ENCODE measurements at regions not wholly inside any gene's neighbourhood (a gene's known extent, or its start where the extent isn't known, plus 50 kb on each side); places are given as distances from the start of the nearest gene placed in this dataset.

DNA sequence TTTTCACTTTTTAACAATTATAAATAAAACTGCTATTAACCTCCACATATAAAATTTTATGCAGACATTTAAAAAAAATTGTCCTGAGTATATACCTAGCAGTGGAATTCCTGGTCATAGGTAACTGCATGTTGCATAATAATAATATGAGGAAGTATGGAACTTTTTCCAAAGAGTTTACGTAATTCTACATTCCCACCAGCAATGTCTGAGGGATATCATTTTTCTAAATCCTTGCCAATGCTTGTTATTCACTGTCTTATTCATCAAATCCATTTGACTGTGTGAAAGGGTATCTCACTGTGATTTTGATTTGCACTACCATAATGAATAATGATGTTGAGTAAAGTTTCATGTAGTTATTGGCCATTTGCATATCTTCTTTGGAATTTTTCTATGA is 393.8 kb downstream of the LRFN5 start:
- WGBS, 2 donors = 46 to 91% methylated on average over 1 of the region's 1 CpG
- no peaks in the 10 kb centered on the region for H3K9me3 ChIP-seq (ENCODE audit: control insufficient read depth in 2 of 2, insufficient read depth in 1 of 2, low read depth in 1 of 2, low read length in 1 of 2)
- H3K4me1 ChIP-seq (ENCODE audit: control insufficient read depth in 2 of 2, insufficient read depth in 2 of 2, low read length in 1 of 2) = no peaks in the 10 kb centered on the region
- no peak overlapping the region for H3K27ac ChIP-seq (ENCODE audit: low read depth in 2 of 2, low read length in 1 of 2)
- no peaks in the 10 kb centered on the region for H3K27me3 ChIP-seq (ENCODE audit: control insufficient read depth in 1 of 2, insufficient read depth in 2 of 2, low read length in 2 of 2)
- no peaks in the 10 kb centered on the region for H3K36me3 ChIP-seq (ENCODE audit: control insufficient read depth in 2 of 2, insufficient read depth in 2 of 2, low read length in 1 of 2)
- no peak overlapping the region for H3K4me3 ChIP-seq (ENCODE audit: low read depth in 1 of 2, low read length in 2 of 2)

DNA sequence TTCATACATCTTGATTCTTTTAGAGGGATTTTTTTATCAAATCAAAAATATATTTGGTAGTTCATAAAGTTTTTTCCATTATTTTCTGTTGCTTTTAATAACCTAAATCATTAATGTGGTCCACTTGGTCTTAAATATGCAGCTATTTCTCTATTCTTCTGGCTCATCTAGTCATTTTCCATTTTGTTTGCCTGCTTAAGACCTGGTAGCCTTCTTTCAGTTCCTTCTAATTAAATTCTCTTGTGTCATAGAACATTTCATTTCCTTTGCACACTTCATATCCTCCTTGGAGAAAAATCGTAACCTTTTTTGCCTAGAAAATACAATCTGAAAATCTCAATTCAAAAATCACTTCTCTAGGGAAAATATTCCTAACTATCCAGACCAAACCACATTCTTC is 387.0 kb downstream of the LRFN5 start:
- WGBS, 2 donors = 77 to 78% methylated on average over 1 of the region's 1 CpG
- H3K27me3 ChIP-seq (ENCODE audit: control insufficient read depth in 1 of 2, insufficient read depth in 2 of 2, low read length in 2 of 2) = no peaks in the 10 kb centered on the region
- no peak overlapping the region for H3K27ac ChIP-seq (ENCODE audit: low read depth in 2 of 2, low read length in 1 of 2)
- no peaks in the 10 kb centered on the region for H3K4me1 ChIP-seq (ENCODE audit: control insufficient read depth in 2 of 2, insufficient read depth in 2 of 2, low read length in 1 of 2)
- no peaks in the 10 kb centered on the region for H3K36me3 ChIP-seq (ENCODE audit: control insufficient read depth in 2 of 2, insufficient read depth in 2 of 2, low read length in 1 of 2)
- H3K9me3 ChIP-seq (ENCODE audit: control insufficient read depth in 2 of 2, insufficient read depth in 1 of 2, low read depth in 1 of 2, low read length in 1 of 2) = no peaks in the 10 kb centered on the region
- H3K4me3 ChIP-seq (ENCODE audit: low read depth in 1 of 2, low read length in 2 of 2) = no peak overlapping the region

DNA sequence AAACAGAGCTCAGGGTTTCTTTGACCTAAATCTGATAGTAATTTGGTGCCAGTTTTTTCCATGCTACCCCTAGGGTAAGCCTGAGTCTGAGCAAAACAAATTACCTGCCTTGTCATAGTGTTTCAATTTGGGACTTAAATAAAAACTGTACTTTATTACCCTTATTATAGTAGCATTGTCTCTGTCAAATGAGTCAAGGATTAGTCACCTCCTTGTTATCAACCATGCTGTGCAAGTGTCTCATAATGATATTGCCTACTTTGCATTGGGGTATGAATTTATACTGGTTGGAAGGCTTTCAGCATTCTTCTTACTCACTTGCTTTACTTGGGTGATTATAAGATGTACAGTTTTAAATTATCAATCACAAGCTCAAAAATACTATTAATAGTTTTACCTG is 380.0 kb downstream of the LRFN5 start:
- no peaks in the 10 kb centered on the region for H3K27me3 ChIP-seq (ENCODE audit: control insufficient read depth in 1 of 2, insufficient read depth in 2 of 2, low read length in 2 of 2)
- no peak overlapping the region for H3K4me3 ChIP-seq (ENCODE audit: low read depth in 1 of 2, low read length in 2 of 2)
- H3K36me3 ChIP-seq (ENCODE audit: control insufficient read depth in 2 of 2, insufficient read depth in 2 of 2, low read length in 1 of 2) = no peaks in the 10 kb centered on the region
- H3K9me3 ChIP-seq (ENCODE audit: control insufficient read depth in 2 of 2, insufficient read depth in 1 of 2, low read depth in 1 of 2, low read length in 1 of 2) = no peaks in the 10 kb centered on the region
- H3K4me1 ChIP-seq (ENCODE audit: control insufficient read depth in 2 of 2, insufficient read depth in 2 of 2, low read length in 1 of 2) = no peaks in the 10 kb centered on the region
- no peak overlapping the region for H3K27ac ChIP-seq (ENCODE audit: low read depth in 2 of 2, low read length in 1 of 2)

DNA sequence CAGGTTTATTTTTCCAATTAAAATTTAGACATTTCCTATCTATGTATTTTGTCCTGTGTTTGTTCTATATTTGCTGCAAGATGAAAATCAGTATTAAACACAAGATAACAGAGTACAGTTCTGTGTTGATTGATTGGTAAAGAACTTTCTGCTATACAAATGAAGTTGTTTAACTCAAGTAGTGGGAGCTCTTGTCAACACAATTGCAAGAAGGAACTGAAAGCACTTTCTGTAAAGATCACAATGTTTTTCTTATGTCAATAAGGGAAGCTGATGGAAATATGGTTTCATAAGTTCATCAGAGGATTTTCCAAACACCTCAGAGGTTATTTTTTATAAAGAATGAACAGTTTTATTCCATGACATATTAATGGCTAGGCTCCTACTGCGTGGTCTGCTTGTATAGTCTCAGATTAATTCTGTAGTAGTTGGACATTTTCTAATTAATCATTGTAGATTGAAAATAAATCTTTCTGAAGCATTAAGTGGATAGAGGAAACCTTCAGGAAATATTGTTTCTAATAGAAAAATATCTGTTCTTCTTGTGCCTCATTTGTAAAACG is 379.5 kb downstream of the LRFN5 start:
- Histone ChIP-seq H3K4me1 (ENCODE audit: control insufficient read depth in 2 of 2, insufficient read depth in 2 of 2, low read length in 1 of 2) (no peaks in the 10 kb centered on the region), H3K4me3 (ENCODE audit: low read depth in 1 of 2, low read length in 2 of 2) (no peak overlapping the region), H3K27ac (ENCODE audit: low read depth in 2 of 2, low read length in 1 of 2) (no peak overlapping the region), H3K36me3 (ENCODE audit: control insufficient read depth in 2 of 2, insufficient read depth in 2 of 2, low read length in 1 of 2) (no peaks in the 10 kb centered on the region), H3K27me3 (ENCODE audit: control insufficient read depth in 1 of 2, insufficient read depth in 2 of 2, low read length in 2 of 2) (no peaks in the 10 kb centered on the region), H3K9me3 (ENCODE audit: control insufficient read depth in 2 of 2, insufficient read depth in 1 of 2, low read depth in 1 of 2, low read length in 1 of 2) (no peaks in the 10 kb centered on the region)
- WGBS, 2 donors = 19 to 34% methylated on average over 2 of the region's 2 CpGs

DNA sequence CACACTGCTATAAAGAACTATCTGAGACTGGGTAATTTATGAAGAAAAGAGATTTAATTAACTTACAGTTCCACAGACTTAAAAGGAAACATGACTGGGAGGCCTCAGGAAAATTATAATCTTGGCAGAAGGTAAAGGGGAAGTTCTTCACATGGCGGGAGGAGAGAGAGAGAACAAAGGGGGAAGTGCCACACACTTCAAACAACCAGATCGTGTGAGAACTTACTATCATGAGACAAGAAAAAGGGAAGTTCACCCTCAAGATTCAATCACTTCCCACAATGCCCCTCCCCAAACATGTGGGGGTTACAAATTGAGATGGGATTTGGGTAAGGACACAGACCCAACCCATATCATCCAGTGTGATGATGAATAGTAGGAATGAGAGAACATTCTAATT is 366.5 kb downstream of the LRFN5 start:
- Histone ChIP-seq H3K36me3 (ENCODE audit: control insufficient read depth in 2 of 2, insufficient read depth in 2 of 2, low read length in 1 of 2) (no peaks in the 10 kb centered on the region), H3K27me3 (ENCODE audit: control insufficient read depth in 1 of 2, insufficient read depth in 2 of 2, low read length in 2 of 2) (no peaks in the 10 kb centered on the region), H3K9me3 (ENCODE audit: control insufficient read depth in 2 of 2, insufficient read depth in 1 of 2, low read depth in 1 of 2, low read length in 1 of 2) (peaks cover 8 to 12% of the 10 kb centered on the region in 2 donors), H3K27ac (ENCODE audit: low read depth in 2 of 2, low read length in 1 of 2) (no peak overlapping the region), H3K4me1 (ENCODE audit: control insufficient read depth in 2 of 2, insufficient read depth in 2 of 2, low read length in 1 of 2) (no peaks in the 10 kb centered on the region), H3K4me3 (ENCODE audit: low read depth in 1 of 2, low read length in 2 of 2) (no peak overlapping the region)
- WGBS, 2 donors = 55 to 67% methylated on average over 2 of the region's 2 CpGs

DNA sequence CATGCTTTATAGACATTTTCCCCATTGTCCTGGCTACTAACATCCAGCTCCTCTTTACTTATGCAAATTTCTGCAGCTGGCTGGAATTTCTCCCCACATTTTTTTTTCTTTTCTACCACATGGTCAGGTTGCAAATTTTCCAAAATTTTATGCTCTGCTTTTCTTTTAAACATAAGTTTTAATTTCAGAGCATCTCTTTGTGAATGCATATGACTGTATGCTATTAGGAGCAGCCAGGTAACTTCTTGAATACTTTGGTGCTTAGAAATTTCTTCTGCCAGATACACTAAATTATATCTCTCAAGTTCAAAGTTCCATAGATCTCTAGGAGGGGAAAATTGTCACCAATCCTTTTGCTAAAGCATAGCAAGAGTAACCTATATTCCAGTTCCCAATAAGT is 365.9 kb downstream of the LRFN5 start:
- H3K4me1 ChIP-seq (ENCODE audit: control insufficient read depth in 2 of 2, insufficient read depth in 2 of 2, low read length in 1 of 2) = no peaks in the 10 kb centered on the region
- H3K9me3 ChIP-seq (ENCODE audit: control insufficient read depth in 2 of 2, insufficient read depth in 1 of 2, low read depth in 1 of 2, low read length in 1 of 2) = peaks cover 8 to 11% of the 10 kb centered on the region in 2 donors
- H3K27ac ChIP-seq (ENCODE audit: low read depth in 2 of 2, low read length in 1 of 2) = no peak overlapping the region
- H3K27me3 ChIP-seq (ENCODE audit: control insufficient read depth in 1 of 2, insufficient read depth in 2 of 2, low read length in 2 of 2) = no peaks in the 10 kb centered on the region
- no peaks in the 10 kb centered on the region for H3K36me3 ChIP-seq (ENCODE audit: control insufficient read depth in 2 of 2, insufficient read depth in 2 of 2, low read length in 1 of 2)
- no peak overlapping the region for H3K4me3 ChIP-seq (ENCODE audit: low read depth in 1 of 2, low read length in 2 of 2)

DNA sequence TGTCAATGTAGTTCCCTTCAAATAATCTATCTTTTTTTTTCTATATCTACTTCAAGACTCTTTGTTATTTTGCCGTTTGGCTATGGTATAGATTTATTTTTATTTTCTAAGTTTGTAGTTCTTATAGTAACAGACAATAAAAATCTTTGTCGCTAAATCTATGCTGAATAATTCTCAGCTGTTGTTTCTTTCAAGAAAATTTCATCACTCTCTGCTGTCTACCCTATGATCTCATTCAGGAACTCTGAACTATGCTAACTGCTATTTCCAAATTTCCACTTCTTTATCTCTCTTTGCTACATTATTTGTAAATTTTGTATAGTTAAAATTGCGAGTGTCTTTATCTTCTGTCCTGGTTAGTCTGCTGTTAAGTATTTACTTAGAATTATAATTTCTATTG is 353.6 kb downstream of the LRFN5 start:
- Histone ChIP-seq H3K4me3 (ENCODE audit: low read depth in 1 of 2, low read length in 2 of 2) (no peak overlapping the region), H3K9me3 (ENCODE audit: control insufficient read depth in 2 of 2, insufficient read depth in 1 of 2, low read depth in 1 of 2, low read length in 1 of 2) (no peaks in the 10 kb centered on the region), H3K4me1 (ENCODE audit: control insufficient read depth in 2 of 2, insufficient read depth in 2 of 2, low read length in 1 of 2) (no peaks in the 10 kb centered on the region), H3K36me3 (ENCODE audit: control insufficient read depth in 2 of 2, insufficient read depth in 2 of 2, low read length in 1 of 2) (no peaks in the 10 kb centered on the region), H3K27ac (ENCODE audit: low read depth in 2 of 2, low read length in 1 of 2) (no peak overlapping the region), H3K27me3 (ENCODE audit: control insufficient read depth in 1 of 2, insufficient read depth in 2 of 2, low read length in 2 of 2) (no peaks in the 10 kb centered on the region)
- WGBS, 2 donors = 65 to 66% methylated on average over 3 of the region's 3 CpGs

DNA sequence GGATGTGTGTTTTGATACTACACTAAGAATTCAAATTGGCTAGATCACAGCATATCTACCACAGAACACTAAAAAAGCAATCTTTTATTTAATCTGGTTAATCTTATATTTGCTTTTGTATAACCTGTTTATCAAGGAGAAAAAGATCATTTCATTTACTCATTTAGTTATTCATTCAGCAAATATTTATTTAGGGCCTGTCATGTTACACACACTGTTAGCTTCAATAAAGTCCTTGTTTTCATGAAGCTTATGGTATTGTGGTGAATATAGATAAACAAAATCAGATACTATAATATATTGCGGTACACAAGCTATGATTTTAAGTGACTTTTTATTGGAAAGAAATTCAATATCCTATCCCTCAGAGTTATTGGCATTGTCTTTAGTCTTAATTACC is 350.8 kb downstream of the LRFN5 start:
- peaks cover 0 to 3% of the 10 kb centered on the region in 2 donors for H3K9me3 ChIP-seq (ENCODE audit: control insufficient read depth in 2 of 2, insufficient read depth in 1 of 2, low read depth in 1 of 2, low read length in 1 of 2)
- H3K27ac ChIP-seq (ENCODE audit: low read depth in 2 of 2, low read length in 1 of 2) = no peak overlapping the region
- H3K4me3 ChIP-seq (ENCODE audit: low read depth in 1 of 2, low read length in 2 of 2) = no peak overlapping the region
- WGBS, 2 donors = 0 to 43% methylated on average over 1 of the region's 1 CpG
- no peaks in the 10 kb centered on the region for H3K4me1 ChIP-seq (ENCODE audit: control insufficient read depth in 2 of 2, insufficient read depth in 2 of 2, low read length in 1 of 2)
- no peaks in the 10 kb centered on the region for H3K27me3 ChIP-seq (ENCODE audit: control insufficient read depth in 1 of 2, insufficient read depth in 2 of 2, low read length in 2 of 2)
- H3K36me3 ChIP-seq (ENCODE audit: control insufficient read depth in 2 of 2, insufficient read depth in 2 of 2, low read length in 1 of 2) = no peaks in the 10 kb centered on the region

Measured in esophagus (tissue), 2 donors.